Kidney (tissue), 13 donors: ENCODE measurements at regions not wholly inside any gene's neighbourhood (a gene's known extent, or its start where the extent isn't known, plus 50 kb on each side); places are given as distances from the start of the nearest gene placed in this dataset.

Experiments
- DNase-seq, 5 donors: peaks; one replicate each; pipeline ENCODE4 v3.0.0-alpha.2; 2013 to 2020
- FAIRE-seq: peaks from 2 replicates; lab custom pipeline; 2012; peaks lifted over from hg19 to GRCh38; lab: Jason Lieb, UNC
- H3K27ac ChIP-seq, 2 donors: one replicate each; pipeline ENCODE4 v1.7.0; 2013; ENCODE audit warnings: low read depth in 2 of 2, low read length in 2 of 2, inconsistent platforms in 1 of 2
- H3K27me3 ChIP-seq: one replicate; pipeline ENCODE4 v1.7.1; 2013; ENCODE audit warnings: low read length, inconsistent platforms; ENCODE audit not compliant: control insufficient read depth, insufficient read depth
- H3K36me3 ChIP-seq, 3 donors: one replicate each; pipeline versions ENCODE4 v1.7.0 to v1.7.1; 2013; ENCODE audit warnings: low read length in 3 of 3, control low read depth in 1 of 3, inconsistent platforms in 1 of 3; ENCODE audit not compliant: insufficient read depth in 3 of 3, control insufficient read depth in 2 of 3
- H3K4me1 ChIP-seq, 3 donors: one replicate each; pipeline versions ENCODE4 v1.7.0 to v1.7.1; 2013; ENCODE audit warnings: low read length in 3 of 3, inconsistent platforms in 1 of 3, low read depth in 1 of 3; ENCODE audit not compliant: control insufficient read depth in 2 of 3, insufficient read depth in 2 of 3
- H3K4me3 ChIP-seq, 3 donors: one replicate each; pipeline versions ENCODE4 v1.7.0 to v1.8.1; 2013; ENCODE audit warnings: low read length in 3 of 3, control low read depth in 1 of 3, inconsistent platforms in 1 of 3
- H3K9ac ChIP-seq, 3 donors: one replicate each; pipeline versions ENCODE4 v1.7.0 to v1.7.1; 2013; ENCODE audit warnings: low read length in 3 of 3, control low read depth in 1 of 3, inconsistent platforms in 1 of 3
- H3K9me3 ChIP-seq, 3 donors: one replicate each; pipeline versions ENCODE4 v1.7.0 to v1.7.1; 2013; ENCODE audit warnings: low read length in 3 of 3, control low read depth in 1 of 3, inconsistent platforms in 1 of 3; ENCODE audit not compliant: control insufficient read depth in 2 of 3, insufficient read depth in 1 of 3
- CTCF ChIP-seq: IDR thresholded peaks from 3 replicates; pipeline ENCODE4 v1.5.1; 2012; ENCODE audit warnings: mild to moderate bottlenecking, moderate library complexity, borderline replicate concordance; ENCODE audit not compliant: insufficient read depth; ENCODE audit errors: extremely low read depth
- intact Hi-C: fragments of 100-400 bp; cut with DNase I; formaldehyde crosslinking; loops from one replicate; pipeline ENCODE4 v1.11.1; 2022
- donor health status: control.
- donor health status: control.
- donor health status: control.
- donor health status: control.
- donor health status: control.
- donor health status: DM: yes; HTN: yes; CAD: no.
- donor health status: Normal renal cell carcinoma (clear cell type).

GRCh38 chrX:38935561-38935960 lies 134.3 kb downstream of the MID1IP1 start:
- no peak overlapping the region for H3K9ac ChIP-seq
- H3K4me3 ChIP-seq = no peak overlapping the region
- DNase-seq (no peak), FAIRE-seq (no peak)
- no peak overlapping the region for H3K27ac ChIP-seq
- no peaks in the 10 kb centered on the region for H3K36me3 ChIP-seq
- no peaks in the 10 kb centered on the region for H3K4me1 ChIP-seq
- no peaks in the 10 kb centered on the region for H3K9me3 ChIP-seq
- TF ChIP-seq CTCF = no peak
- no peaks in the 10 kb centered on the region for H3K27me3 ChIP-seq
- intact Hi-C loops = no loop called here

- Histone ChIP-seq H3K4me3 (no peak overlapping the region), H3K9ac (no peak overlapping the region), H3K27ac (no peak overlapping the region), H3K4me1 (no peaks in the 10 kb centered on the region), H3K9me3 (no peaks in the 10 kb centered on the region), H3K36me3 (no peaks in the 10 kb centered on the region), H3K27me3 (no peaks in the 10 kb centered on the region)
- intact Hi-C loops = no loop called here
- FAIRE-seq (no peak), DNase-seq (no peak)
- TF ChIP-seq CTCF = no peak
These were observed 136.1 kb downstream of the MID1IP1 start for GRCh38 chrX:38937400-38937799.

- no peaks in the 10 kb centered on the region for H3K9me3 ChIP-seq
- FAIRE-seq = no peak
- no peaks in the 10 kb centered on the region for H3K27me3 ChIP-seq
- H3K4me1 ChIP-seq = no peaks in the 10 kb centered on the region
- no peak overlapping the region for H3K9ac ChIP-seq
- no peak overlapping the region for H3K27ac ChIP-seq
- no peak for TF ChIP-seq CTCF
- intact Hi-C loops = no loop called here
- H3K36me3 ChIP-seq = no peaks in the 10 kb centered on the region
- no peak for DNase-seq
- H3K4me3 ChIP-seq = no peak overlapping the region
These were observed 136.7 kb downstream of the MID1IP1 start for GRCh38 chrX:38937926-38938325.

- Histone ChIP-seq H3K4me3 (no peak overlapping the region), H3K9ac (no peak overlapping the region), H3K36me3 (no peaks in the 10 kb centered on the region), H3K9me3 (no peaks in the 10 kb centered on the region), H3K27ac (no peak overlapping the region), H3K4me1 (no peaks in the 10 kb centered on the region), H3K27me3 (no peaks in the 10 kb centered on the region)
- no peak for TF ChIP-seq CTCF
- DNase-seq = no peak
- no peak for FAIRE-seq
- intact Hi-C loops = no loop called here
These were observed 137.8 kb downstream of the MID1IP1 start for GRCh38 chrX:38939067-38939466.
